Stomach (tissue), 4 donors: ENCODE measurements at regions not wholly inside any gene's neighbourhood (a gene's known extent, or its start where the extent isn't known, plus 50 kb on each side); places are given as distances from the start of the nearest gene placed in this dataset.

ENCODE experiments used
- EP300 ChIP-seq: sonication (generic); formaldehyde crosslinking; IDR thresholded peaks from one replicate; pipeline ENCODE4 v1.6.1; 2017; ENCODE audit warnings: antibody characterized with exemption
- POLR2A ChIP-seq, 4 donors: fragments of 450-650 bp; IDR thresholded peaks; one replicate each; pipeline ENCODE4 v1.6.1; 2016; ENCODE audit warnings: antibody characterized with exemption in 4 of 4, control low read depth in 2 of 4, mild to moderate bottlenecking in 1 of 4, moderate library complexity in 1 of 4
- POLR2AphosphoS5 ChIP-seq, 3 donors: sonication (generic); formaldehyde crosslinking; IDR thresholded peaks; one replicate each; pipeline ENCODE4 v1.6.1; 2016; ENCODE audit warnings: antibody characterized with exemption in 3 of 3
- TF ChIP-seq, protein P1 (sequence below), 7 experiments: fragments of 450-650 bp in 4 of 7; fragments of 200-600 bp in 3 of 7; sonication (generic) in 3 of 7; IDR thresholded peaks; one replicate each; pipeline ENCODE4 v1.5.1; 2016 to 2019; ENCODE audit warnings: antibody characterized with exemption in 7 of 7, control low read depth in 2 of 7, mild to moderate bottlenecking in 1 of 7

DNA sequence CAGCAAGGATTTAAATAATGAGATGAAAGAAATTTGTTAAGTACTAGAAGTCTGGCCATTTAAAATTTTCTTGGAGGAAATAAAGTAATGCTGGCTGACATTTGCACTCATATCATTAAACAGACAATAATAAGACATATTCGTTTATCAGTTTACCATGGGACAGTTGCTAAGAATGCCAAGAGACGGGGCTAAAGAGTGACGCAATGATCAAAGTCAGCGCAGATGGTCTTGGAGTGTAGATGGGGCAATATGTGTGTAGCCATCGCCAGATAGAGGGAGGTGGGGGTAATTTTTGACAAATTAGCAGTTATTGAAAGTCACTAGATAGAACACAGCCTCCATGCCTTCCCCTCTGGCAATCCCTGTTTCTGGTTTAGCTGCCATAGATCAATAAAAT, 413.2 kb upstream of the JAG1 start:
- TF ChIP-seq POLR2AphosphoS5 (IDR thresholded peaks at IDR 0.05) (no peak), POLR2A (IDR thresholded peaks at IDR 0.05) (no peak), EP300 (no peak)
- TF ChIP-seq, protein P1, sequence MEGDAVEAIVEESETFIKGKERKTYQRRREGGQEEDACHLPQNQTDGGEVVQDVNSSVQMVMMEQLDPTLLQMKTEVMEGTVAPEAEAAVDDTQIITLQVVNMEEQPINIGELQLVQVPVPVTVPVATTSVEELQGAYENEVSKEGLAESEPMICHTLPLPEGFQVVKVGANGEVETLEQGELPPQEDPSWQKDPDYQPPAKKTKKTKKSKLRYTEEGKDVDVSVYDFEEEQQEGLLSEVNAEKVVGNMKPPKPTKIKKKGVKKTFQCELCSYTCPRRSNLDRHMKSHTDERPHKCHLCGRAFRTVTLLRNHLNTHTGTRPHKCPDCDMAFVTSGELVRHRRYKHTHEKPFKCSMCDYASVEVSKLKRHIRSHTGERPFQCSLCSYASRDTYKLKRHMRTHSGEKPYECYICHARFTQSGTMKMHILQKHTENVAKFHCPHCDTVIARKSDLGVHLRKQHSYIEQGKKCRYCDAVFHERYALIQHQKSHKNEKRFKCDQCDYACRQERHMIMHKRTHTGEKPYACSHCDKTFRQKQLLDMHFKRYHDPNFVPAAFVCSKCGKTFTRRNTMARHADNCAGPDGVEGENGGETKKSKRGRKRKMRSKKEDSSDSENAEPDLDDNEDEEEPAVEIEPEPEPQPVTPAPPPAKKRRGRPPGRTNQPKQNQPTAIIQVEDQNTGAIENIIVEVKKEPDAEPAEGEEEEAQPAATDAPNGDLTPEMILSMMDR (IDR thresholded peaks at IDR 0.05): no peak
